ENCODE measurements at regions not wholly inside any gene's neighbourhood (a gene's known extent, or its start where the extent isn't known, plus 50 kb on each side); places are given as distances from the start of the nearest gene placed in this dataset.

DNA sequence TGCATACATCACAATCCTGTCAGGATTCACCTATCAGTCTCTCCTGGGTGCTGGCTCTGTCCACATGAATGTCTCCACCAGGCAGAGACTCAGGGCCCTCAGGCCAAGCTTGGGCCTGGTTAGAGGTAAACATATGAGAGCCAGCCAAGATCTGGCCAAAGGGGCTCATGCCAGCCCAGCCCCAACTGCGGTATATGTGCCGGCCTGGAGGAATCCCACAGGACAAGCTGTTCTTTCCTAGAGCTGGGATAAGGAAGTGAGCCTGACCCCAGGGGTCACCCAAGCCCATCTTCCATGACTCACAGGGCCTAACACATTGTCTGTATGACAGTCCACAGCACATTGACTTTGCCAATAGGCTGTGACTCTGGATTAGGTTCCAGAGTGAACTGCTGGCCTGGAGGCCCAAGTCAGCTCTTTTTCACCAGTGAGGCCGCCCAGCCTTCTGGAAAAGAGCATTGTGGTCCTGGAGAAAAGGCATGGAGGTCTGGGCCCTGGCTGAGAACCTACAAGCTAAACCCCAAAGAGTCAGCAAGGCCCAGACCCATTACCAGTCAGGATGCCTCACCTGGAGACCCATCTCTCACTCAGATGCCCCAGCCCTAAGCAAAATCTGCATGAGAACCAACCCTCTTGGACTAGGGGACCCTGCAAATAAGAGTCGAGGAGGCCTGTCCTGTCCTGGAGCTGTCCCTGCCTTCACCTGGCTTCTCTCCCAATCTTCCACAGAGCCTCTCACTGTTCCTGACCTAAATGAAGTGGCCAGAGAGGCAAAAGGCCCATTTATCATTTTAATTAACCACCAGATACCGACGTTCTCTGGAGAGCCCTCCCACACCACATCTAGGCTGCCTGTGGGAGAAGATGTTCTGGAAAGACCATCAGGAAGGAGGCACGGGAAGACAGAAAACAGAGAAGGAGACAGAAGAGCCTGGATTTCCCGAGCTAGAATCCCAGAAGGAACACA, 120.9 kb upstream of the PKDCC start:
- no peaks in the 10 kb centered on the region for H3K36me3 Mint-ChIP-seq
- H3K79me2 ChIP-seq (ENCODE audit: low read depth), result no peaks in the 10 kb centered on the region
- no peak overlapping the region for H3K4me2 ChIP-seq
- no peak overlapping the region for H3K4me3 Mint-ChIP-seq
- no peak overlapping the region for H3K9ac ChIP-seq
- no peaks in the 10 kb centered on the region for H4K20me1 ChIP-seq (ENCODE audit: low read depth)
- TF ChIP-seq EZH2phosphoT487 (IDR thresholded peaks at IDR 0.05), result no peak
- no peak for TF ChIP-seq EZH2 (IDR thresholded peaks at IDR 0.05)
- no peak for TF ChIP-seq CTCF (IDR thresholded peaks at IDR 0.05)
- H3K27ac ChIP-seq, result no peak overlapping the region
- no peak overlapping the region for H2AFZ ChIP-seq (replicated peaks)
- peaks cover 3% of the 10 kb centered on the region for H3K4me1 ChIP-seq
- no peak overlapping the region for H3K27ac Mint-ChIP-seq
- no peak overlapping the region for H3K4me3 ChIP-seq
- peaks cover 17% of the 10 kb centered on the region for H3K27me3 Mint-ChIP-seq (ENCODE audit: insufficient read depth, low read depth)
- no peaks in the 10 kb centered on the region for H3F3A ChIP-seq (ENCODE audit: low read depth)
- peaks cover 4% of the 10 kb centered on the region for H3K9me3 Mint-ChIP-seq
- peaks cover 17% of the 10 kb centered on the region for H3K4me1 Mint-ChIP-seq
- no peaks in the 10 kb centered on the region for H3K9me3 ChIP-seq (ENCODE audit: low read depth)
- no peaks in the 10 kb centered on the region for H3K27me3 ChIP-seq
- no peak for DNase-seq (ENCODE audit: low spot score)
- no peaks in the 10 kb centered on the region for H3K36me3 ChIP-seq

GRCh38 chr2:41927581-41928264, 120.1 kb upstream of the PKDCC start:
- Mint-ChIP-seq H3K27ac (no peak overlapping the region), H3K9me3 (peaks cover 4% of the 10 kb centered on the region), H3K4me1 (peaks cover 24% of the 10 kb centered on the region)

DNA sequence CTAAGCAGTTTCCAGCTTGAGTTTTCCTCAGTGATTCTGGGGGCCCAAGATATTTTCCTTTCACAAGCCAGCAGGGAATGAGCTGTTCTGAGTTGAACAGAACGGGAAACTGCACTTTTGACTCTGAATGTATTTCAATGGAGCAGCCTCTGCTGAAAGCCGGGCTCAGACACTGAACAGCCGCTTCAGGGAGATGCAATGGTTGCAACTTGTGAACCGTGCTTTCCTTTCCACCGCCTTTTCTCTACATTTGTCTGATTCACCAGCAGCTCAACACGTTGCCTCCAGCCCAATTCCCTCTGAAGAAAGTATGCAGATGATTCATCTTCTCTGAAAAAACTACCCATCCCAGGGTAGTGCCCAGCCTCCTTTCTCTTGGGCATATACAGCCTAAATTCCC, 119.3 kb upstream of the PKDCC start:
- Mint-ChIP-seq H3K9me3 (peaks cover 5% of the 10 kb centered on the region), H3K36me3 (no peaks in the 10 kb centered on the region), H3K27me3 (ENCODE audit: insufficient read depth, low read depth) (peaks cover 20% of the 10 kb centered on the region), H3K4me3 (no peak overlapping the region), H3K27ac (no peak overlapping the region), H3K4me1 (peaks cover 32% of the 10 kb centered on the region)
- Histone ChIP-seq H3K27ac (no peak overlapping the region), H3K27me3 (no peaks in the 10 kb centered on the region), H3K9ac (no peak overlapping the region), H3K4me3 (no peak overlapping the region), H2AFZ (replicated peaks) (no peak overlapping the region), H3K4me2 (no peak overlapping the region), H3K36me3 (no peaks in the 10 kb centered on the region), H3F3A (ENCODE audit: low read depth) (peaks cover 4% of the 10 kb centered on the region), H4K20me1 (ENCODE audit: low read depth) (no peaks in the 10 kb centered on the region), H3K9me3 (ENCODE audit: low read depth) (no peaks in the 10 kb centered on the region), H3K4me1 (peaks cover 17% of the 10 kb centered on the region), H3K79me2 (ENCODE audit: low read depth) (no peaks in the 10 kb centered on the region)
- no peak for TF ChIP-seq EZH2 (IDR thresholded peaks at IDR 0.05)
- TF ChIP-seq CTCF (IDR thresholded peaks at IDR 0.05), result no peak
- no peak for TF ChIP-seq EZH2phosphoT487 (IDR thresholded peaks at IDR 0.05)
- no peak for DNase-seq (ENCODE audit: low spot score)

More at GRCh38 chr2:41927581-41928264, 120.1 kb upstream of the PKDCC start:
- H3K9me3 ChIP-seq (ENCODE audit: low read depth), result no peaks in the 10 kb centered on the region
- H3K27ac ChIP-seq, result no peak overlapping the region
- H3K27me3 ChIP-seq, result no peaks in the 10 kb centered on the region
- H3K36me3 ChIP-seq, result no peaks in the 10 kb centered on the region
- peaks cover 11% of the 10 kb centered on the region for H3K4me1 ChIP-seq
- no peak overlapping the region for H3K4me3 ChIP-seq
- no peaks in the 10 kb centered on the region for H3K79me2 ChIP-seq (ENCODE audit: low read depth)
- TF ChIP-seq EZH2phosphoT487 (IDR thresholded peaks at IDR 0.05) (no peak), CTCF (IDR thresholded peaks at IDR 0.05) (no peak), EZH2 (IDR thresholded peaks at IDR 0.05) (no peak)
- no peak overlapping the region for H3K4me3 Mint-ChIP-seq
- no peaks in the 10 kb centered on the region for H4K20me1 ChIP-seq (ENCODE audit: low read depth)
- H3F3A ChIP-seq (ENCODE audit: low read depth), result peaks cover 2% of the 10 kb centered on the region
- DNase-seq (ENCODE audit: low spot score), result no peak
- peaks cover 19% of the 10 kb centered on the region for H3K27me3 Mint-ChIP-seq (ENCODE audit: insufficient read depth, low read depth)
- H3K36me3 Mint-ChIP-seq, result no peaks in the 10 kb centered on the region
- H2AFZ ChIP-seq (replicated peaks), result no peak overlapping the region
- no peak overlapping the region for H3K4me2 ChIP-seq
- no peak overlapping the region for H3K9ac ChIP-seq

All from neural progenitor cell (in vitro differentiated cells).